NCI-H510A treated with DMSO at 0.1 percent for 48 hours (cell line): ENCODE measurements at regions not wholly inside any gene's neighbourhood (a gene's known extent, or its start where the extent isn't known, plus 50 kb on each side); places are given as distances from the start of the nearest gene placed in this dataset.

Experiments used
- DNase-seq: peaks from one replicate; lab custom pipeline; 2025; lab: John Stamatoyannopoulos, UW

DNA sequence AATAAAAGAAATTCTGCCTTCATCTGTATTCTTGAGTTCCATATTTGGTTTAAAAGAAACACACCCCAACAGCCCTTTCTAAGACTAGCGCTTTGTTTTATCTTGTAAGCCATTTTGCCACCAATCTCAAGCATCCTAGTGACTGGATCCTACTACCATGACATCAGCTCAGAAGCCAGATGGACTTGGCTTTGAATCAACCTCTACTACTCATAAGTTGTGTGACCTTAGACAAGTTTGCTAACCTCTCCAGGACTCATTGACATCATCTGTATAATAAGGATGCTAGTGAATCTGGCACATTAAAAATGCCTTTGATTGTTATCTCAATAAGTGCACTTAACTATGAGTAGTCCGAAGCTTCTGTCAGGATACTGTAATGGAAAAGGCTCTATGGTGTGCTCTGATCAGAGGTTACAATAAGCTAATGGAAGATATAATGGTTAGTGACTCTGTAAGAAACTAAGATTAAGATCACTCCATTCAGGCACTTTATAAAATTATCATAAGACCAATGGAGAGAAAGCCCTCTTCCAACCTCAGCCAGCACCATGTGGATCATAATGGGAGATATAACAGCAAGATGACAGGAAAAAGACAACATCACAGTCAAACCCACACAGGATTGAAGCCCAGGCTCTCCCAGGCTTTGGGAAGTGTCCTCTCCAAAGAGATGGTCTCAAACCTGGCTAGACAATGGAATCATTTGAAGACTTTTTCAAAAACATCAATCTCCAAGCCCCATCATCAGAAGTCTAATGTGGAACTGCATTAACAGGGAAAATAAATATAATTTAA, 180.6 kb upstream of the MIR17HG start:
- no peak for DNase-seq

DNA sequence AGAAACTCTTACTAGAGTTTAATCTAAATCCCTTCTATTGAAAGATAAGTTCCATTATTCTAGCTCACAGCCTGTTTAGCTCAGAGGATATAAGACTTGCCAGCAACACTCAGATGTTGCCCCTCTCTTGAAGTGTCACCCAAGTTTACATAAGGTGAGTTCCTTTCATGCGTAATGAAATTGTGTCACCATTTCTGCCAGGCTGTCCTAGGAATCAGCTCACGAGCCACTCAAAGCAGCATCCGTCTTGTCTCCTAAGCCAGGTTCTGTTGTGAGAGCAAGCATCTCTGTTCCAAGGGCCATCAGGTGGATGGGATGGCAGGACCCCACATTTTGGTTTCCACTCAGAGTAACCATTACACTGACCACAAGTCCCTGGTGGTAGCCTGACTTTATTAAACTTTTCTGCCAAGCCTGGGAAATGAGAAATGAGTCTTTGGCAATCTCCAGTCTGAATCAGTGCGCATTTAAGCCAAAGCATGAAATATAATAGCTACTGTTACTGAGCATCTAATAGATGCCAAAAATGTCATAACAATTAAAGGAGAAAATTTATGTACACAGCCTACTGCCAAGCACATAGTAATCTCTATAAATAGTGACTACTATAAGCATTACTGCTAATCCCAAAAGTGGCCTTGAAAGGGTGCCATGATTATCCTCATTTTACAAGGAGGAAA, 179.6 kb upstream of the MIR17HG start:
- DNase-seq: no peak

DNA sequence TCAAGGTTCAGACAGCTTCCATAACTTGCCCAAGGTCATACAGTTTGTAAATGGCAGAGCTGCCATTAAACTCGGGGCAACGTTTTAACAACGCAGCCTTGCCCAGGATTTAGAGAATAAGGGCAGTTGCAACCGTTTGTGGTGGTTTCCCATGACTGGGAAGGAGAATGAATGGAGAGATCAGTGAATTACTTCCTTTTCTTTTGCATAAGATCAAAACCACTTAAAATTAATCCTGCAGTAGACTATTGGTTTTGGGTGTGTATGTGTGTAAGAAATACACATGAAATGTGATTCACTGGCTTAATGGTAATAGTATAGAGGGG, 179.1 kb upstream of the MIR17HG start:
- DNase-seq: no peak

DNA sequence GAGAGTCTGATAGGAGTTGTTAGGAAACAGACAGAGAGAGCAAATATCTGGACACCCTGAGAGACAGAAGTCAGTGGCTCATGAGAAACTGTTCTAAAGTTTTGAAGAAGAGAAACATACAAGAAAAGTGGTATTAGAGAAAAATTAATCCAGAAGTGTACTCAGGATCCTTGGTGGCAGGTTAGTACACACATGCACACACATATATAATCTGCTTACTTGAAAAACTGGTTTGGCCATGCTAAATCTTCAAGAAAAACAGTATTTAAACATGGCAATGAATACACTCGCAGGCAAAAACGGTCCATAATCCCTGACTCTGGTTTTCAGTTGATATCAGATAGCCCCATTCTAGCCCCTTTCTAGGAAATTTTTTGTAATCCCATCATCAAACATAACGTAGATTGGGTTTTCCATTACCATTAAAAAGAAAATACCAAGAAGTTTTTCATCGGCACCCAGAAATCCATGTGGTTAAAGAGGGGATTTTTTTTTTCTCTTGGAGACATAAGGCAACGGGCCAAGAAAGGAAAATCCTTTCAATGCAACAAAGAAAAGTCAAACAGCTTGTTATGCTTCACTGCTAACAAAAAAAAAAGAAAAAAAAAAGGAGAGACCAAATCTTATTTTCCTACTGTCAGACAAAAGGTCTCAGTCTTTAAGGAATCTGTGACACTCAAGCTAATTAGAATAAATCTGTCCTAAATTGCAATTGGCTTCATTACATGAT, 178.0 kb upstream of the MIR17HG start:
- DNase-seq: no peak

DNA sequence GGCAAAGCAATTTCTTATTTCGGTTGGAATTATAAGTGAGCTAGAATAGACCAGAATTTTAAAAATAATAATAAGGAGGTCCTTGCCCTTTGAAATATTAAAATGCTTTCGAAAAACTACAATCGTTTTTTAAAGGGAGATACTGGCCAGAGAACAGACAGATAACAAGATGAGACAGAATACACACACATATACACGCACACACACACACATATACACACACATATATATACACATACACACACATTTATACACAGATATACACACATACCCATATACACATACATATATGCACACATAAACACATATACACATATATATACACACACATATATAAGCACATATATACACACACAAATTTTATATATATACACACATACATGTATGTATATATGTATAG, 175.3 kb upstream of the MIR17HG start:
- no peak for DNase-seq

DNA sequence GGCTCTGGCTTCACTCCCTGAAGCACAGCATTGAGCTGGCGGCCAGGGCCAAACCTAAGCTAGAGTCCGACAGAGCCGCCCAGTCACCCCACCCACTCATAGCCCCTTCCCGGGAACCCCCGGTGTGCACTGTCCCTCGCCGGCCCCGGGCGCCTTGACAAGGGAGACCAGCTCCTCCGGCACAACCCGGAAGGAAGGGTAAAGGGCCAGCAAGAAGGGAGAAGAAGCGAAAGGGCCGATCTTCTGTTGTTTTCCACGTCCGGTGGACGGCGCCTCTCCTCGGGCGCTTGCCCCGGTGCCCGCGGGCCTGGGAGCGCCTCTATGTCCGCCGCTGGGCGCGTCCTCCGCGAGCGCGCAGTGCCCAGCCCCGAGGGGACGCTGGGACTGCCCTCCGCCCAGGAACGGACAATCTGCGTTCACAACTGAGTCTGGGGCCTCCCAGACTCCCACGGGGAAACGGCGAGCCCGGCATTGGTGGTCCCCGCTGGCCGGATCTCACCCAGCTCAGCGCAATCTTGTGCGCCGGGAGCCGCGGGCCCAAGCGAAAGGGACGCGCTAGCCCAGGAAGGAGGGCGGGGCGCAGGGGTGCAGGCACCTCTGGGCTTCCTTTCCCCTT, 172.5 kb upstream of the MIR17HG start:
- peak; percentile 34 for DNase-seq

DNA sequence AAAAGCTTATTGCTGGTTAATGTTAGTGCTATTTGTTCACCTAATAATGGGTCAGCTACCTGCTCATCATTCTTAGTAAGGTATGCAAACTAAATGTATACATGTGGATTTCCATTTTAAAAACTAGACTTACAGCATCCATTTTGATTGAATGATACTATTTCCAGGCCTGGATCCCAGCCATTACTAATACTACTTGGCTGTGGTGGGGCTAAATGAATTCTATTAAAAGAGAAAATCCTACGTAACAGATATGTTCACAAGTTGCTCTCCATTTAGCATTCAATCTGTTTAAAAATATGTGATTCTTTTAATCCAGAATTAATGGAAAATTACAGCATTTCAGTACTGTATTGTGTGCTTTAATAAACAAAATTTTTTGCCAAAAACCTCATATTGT, 169.4 kb upstream of the MIR17HG start:
- no peak for DNase-seq

DNA sequence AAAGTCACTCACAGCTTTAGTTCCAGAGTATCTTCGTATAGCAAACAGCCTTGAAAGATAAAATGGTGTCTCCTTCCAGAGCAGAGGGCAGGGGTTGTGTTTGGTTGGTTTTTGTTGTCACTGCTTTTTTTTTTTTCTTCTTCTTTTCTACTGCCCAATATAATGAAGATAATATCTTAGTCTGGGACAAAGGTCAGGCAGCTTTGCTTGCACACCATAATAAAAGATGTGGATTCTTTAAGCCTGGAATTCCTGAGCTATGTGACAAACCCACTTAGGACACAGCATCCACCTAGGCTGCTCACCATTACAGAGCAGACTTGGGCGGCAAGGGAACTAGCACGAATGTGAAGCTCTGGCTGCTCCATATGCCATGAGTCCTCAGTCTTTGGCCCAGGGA, 165.6 kb upstream of the MIR17HG start:
- DNase-seq: no peak

DNA sequence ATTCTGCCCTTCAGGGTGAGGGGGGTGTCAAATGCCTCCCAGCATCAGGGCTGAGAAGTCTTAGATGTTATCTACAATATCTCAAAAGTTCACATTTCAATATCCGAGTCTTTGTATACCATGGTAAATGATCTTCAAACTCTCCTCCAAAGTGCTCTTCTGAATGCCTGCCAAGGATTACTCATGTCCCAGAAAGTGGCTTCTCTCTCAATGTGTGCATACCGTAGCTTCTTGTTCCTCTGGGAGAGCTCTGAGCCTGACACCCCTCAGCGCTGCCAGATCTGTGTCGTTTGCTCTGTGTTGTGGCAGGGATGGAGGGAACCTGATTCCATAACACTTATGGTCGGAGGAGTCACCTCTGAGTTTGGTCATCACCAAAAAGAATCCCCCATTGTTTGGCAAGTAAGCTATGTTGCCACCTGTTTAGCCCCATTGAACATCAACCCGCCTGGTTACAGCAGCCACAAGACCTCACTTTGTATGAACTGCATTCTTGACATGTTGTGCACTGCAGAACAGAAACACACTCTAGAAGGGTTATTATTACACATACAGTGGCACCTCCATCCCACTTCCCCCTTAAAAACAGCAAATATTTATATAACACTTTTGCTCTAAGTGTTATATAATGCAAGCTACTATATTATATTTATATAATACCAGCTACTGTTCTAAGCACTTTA, 163.1 kb upstream of the MIR17HG start:
- DNase-seq: no peak

DNA sequence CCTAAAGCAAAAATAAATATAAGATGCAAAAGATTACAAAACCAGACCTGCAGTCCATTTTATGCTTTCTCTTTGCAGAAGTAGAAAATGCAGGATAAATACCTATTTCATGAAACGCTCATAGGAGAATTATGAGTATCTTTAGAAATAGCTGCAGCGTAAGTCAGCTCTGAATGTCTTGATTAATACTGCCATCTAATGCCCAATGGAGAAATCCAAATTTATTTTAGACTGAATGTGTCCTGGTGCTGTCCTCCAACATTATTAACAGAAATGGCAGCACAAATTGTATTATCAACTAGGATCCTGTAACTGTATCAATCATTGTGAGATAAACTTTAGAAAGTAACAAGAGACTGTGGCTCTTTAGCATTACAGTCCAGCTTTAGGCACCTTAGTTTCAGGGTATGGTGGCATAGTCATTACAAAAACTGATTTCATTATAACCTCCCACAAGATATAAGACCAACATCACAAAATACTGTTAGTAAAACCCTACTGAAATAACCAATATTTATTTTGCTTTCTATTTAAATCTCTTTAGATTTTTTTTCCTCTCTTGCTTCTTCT, 162.1 kb upstream of the MIR17HG start:
- DNase-seq: peak; percentile 38

DNA sequence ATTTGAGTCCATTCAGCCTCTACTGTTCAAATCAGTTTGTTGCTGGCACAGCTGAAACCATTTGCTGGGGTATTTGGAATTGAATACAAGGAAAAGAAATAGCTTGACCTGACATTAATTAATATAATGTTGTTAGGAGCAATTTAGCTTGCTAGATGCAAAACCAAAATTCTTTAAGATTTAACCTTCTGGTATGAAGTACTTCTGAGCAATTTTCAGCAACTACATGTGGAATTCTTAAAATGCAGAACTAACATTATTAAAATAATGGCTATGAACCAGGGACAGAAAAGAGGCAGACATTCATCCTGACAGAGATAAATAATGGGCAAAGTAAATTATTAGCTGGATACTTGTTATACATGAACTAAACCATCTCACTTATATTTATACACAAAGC, 160.0 kb upstream of the MIR17HG start:
- no peak for DNase-seq

DNA sequence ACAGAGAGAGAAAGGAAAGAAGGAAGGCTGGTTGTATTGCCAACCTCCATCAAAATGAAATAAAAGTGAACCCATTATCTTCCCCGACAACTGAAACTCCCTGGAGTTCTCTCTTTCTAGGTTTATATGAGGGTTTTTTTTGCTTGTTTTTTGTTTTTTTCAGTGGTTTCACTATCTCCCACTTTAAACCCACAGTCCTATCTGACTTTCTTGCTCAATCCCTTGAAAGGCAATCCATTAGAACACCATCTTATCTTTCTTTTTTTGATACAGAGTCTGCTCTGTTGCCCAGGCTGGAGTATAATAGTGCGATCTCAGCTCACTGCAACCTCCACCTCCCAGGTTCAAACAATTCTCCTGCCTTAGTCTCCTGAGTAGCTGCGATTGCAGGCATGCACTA, 158.0 kb upstream of the MIR17HG start:
- no peak for DNase-seq

DNA sequence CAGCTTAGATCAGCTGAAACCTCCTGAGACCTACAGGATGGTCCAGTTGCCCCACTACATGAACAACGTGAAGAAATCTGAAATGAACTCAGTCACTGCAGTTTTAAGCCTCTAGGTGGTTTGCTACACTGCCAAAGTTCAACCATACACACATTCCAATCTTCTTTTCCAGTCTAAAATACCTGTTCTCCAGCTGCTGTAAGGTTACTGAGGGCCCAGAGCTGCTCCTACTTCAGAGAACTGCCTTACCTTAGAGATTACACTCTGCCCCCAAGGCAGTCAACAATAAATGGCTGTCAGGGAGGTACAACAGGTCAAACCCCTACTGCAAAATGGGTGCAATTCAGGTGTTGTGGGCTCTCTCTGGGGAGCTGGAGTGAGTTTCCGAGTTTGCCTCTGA, 154.1 kb upstream of the MIR17HG start:
- DNase-seq: no peak

DNA sequence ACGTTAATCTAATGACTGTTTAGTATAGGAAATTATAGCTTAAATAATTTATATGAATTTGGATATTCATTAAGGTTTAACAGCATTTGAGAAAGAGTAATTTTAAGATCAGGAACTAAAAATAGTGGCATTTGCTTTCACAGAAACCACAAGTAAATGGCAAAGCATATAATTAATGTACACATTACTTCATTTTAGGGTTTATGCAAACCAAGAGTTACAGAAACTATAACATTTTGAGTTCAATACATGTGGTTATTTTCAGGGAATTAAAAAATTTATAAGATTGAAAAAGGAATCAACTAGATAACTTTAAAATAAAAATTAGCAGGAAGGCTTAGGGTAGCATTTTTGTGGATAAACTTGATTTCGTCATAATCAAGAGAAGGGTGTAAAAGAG, 151.7 kb upstream of the MIR17HG start:
- no peak for DNase-seq

DNA sequence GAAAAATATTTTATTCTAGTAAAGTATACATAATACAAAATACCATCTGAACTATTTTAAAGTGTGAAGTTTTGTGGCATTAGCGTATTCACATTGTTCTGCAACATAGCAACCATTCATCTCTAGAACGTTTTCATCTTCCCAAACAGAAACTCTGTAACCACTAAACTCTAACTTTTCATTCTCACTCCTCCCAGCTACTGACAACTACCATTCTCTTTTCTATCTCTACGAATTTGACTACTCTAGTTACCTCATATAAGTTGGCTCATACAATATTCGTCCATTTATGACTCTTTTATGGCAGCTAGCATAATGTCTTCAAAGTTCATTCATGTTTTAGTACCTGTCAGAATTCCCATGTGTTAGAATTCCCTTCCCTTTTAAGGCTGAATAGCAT, 150.5 kb upstream of the MIR17HG start:
- no peak for DNase-seq

DNA sequence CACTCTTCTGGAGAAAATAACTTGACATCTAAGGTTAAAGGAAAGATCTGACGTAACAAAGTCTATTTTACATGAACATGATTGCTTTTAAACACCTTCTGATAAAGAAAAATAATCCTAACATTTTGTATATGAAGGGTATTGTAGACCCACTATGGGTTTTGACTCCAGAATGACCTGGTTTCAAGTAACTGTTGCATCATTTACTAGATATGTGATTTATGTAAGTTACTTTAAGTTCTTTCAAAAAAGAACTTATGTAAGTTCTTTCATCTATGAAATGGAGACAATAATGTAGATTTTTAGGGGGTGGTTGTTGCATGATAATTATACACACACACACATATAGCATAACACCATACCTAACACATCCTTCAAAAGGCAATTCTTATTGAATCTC, 147.6 kb upstream of the MIR17HG start:
- DNase-seq: no peak

DNA sequence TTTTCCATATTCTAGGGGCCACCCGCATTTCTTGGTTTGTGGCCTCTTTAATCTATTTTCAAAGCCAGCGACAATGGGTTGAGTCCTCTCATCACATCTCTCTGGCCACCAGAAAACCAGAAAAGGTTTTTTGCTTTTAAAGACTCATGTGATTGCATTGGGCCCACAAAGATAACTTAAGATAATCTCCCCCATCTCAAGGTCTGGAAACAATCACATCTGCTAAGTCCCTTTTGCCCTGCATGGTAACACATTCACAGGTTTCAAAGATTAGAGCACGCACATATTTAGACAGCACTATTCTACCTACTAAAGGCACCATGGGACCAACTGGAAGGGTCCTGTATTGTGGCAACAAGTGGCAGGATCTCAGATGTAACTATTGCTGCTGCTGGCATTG, 147.0 kb upstream of the MIR17HG start:
- DNase-seq: no peak

DNA sequence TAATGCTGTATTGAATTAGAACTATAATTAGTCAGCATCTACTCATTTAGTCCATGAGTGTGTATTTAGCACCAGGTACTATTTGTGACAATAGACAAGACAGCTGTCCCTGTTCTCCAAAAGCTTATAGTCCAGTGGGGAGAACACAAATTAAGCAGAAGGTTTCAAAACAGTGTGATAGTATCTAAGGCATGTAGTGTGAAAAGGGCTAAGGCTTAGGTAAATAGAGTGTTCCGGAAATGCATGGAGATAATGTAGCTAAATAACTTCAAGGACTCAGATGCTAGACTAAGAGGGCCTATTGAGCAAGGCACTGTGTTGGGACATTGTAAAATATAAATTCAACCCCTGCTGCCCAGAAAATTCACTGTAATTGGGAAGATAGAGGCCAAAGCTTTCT, 144.1 kb upstream of the MIR17HG start:
- DNase-seq: peak; percentile 29

DNA sequence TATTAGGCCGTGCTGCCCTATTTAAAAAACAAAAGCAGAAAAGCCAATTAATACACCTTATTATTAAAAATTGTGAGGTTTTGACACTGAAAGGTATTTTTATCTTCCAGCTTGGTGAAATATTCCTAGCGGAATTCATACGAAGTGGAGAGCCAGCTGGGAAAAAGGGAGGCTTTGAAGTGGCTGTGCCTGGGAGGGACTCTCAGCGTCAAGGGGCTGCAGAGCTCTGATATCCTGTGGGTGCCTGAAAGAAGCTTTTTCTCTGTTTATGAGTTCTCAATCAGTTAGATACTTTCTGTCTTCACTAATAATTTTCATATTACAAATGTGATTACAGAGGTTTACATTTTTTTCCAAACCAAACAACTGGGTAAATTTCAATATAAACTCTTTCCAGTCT, 140.2 kb upstream of the MIR17HG start:
- no peak for DNase-seq

DNA sequence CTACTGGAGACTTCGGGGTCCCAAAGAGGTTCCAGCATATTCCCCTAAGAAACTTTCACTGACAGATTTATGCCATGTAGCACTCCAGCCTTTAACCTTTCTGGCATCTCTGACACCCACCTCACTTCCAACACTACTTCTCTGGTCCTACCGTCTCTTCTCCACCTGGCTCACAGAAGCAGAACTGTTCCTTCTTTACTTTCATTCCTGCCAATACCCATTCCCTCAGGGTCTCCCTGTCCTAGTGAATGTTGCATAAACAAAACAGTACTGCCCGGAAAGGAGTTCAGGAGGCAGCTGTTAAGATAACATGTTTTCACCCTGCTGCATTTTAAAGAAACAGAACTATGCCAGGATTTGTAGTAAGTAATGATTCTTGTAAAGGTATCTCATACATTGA, 136.0 kb upstream of the MIR17HG start:
- DNase-seq: no peak

DNA sequence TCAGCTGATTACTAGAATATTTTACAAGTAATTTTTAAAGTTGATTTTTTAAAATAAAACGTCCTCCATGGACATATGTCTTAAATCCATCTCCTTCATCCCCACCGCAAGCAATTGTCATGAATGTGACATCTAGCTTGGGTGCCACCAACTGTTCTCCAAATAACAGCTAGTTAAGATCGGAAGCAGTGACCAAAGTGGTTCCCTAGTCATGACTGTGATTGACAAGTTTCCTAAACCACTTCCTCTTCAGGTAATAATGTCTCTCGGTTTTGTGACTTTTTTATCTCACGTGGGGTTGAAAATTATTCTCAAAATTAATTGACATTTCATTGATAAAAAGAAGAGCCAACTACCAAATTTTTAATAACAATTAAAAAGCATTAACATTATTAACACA, 135.3 kb upstream of the MIR17HG start:
- DNase-seq: no peak

DNA sequence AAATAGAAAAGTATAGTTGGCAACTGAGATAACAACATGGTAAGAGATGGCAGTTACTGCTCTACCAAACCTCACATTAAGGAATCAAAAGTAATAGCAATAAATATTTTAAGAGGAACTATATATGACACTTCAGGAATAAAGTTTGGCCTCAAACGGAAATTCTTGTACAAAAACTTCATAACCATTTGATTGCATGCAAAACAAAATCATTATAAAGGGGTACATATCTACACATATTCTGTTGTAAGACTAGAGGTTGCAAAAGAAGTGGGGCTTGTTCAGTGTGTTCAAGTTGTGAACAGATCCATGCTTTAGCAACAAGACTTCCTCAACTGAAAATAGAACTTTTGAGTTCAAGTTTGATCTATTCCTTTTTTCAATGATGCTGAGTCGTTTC, 133.5 kb upstream of the MIR17HG start:
- no peak for DNase-seq
